ENCODE measurements at regions not wholly inside any gene's neighbourhood (a gene's known extent, or its start where the extent isn't known, plus 50 kb on each side); places are given as distances from the start of the nearest gene placed in this dataset.

GRCh38 chr6:88529726-88530125 is 363.6 kb upstream of the CNR1 start:
- no peak overlapping the region for H2BK15ac ChIP-seq (ENCODE audit: low read length)
- H3K27ac ChIP-seq (replicated peaks; ENCODE audit: low read length), result no peak overlapping the region
- no peak overlapping the region for H4K91ac ChIP-seq (ENCODE audit: low read depth, low read length, poor library complexity)
- H2BK120ac ChIP-seq (ENCODE audit: low read depth, low read length), result no peak overlapping the region
- H2BK12ac ChIP-seq (ENCODE audit: low read length), result no peak overlapping the region
- no peak overlapping the region for H3K14ac ChIP-seq (ENCODE audit: low read length)
- H3K23ac ChIP-seq (ENCODE audit: low read depth, low read length, poor library complexity), result no peak overlapping the region
- H3K36me3 ChIP-seq (replicated peaks in 1 of 2; ENCODE audit: control insufficient read depth in 2 of 2, insufficient read depth in 2 of 2, low read length in 2 of 2), result no peaks in the 10 kb centered on the region
- H3K79me1 ChIP-seq (ENCODE audit: low read depth, low read length), result no peaks in the 10 kb centered on the region
- no peak overlapping the region for H2AK5ac ChIP-seq (ENCODE audit: low read depth, low read length)
- H3K4me2 ChIP-seq (ENCODE audit: insufficient read depth, low read length, poor library complexity, severe bottlenecking), result no peak overlapping the region
- H3K9ac ChIP-seq (ENCODE audit: low read depth, low read length, poor library complexity), result no peak overlapping the region
- no peaks in the 10 kb centered on the region for H3K27me3 ChIP-seq (ENCODE audit: control insufficient read depth in 3 of 3, insufficient read depth in 3 of 3, low read depth in 1 of 3, low read length in 3 of 3)
- no peak for DNase-seq (ENCODE audit: low spot score)
- no peak overlapping the region for H3K4ac ChIP-seq (ENCODE audit: low read length)
- H4K8ac ChIP-seq (ENCODE audit: low read depth, low read length), result no peak overlapping the region
- H3K9me3 ChIP-seq (replicated peaks in 1 of 2; ENCODE audit: control insufficient read depth in 2 of 2, insufficient read depth in 1 of 2, low read depth in 1 of 2, low read length in 2 of 2), result peaks cover 0 to 1% of the 10 kb centered on the region in 2 donors
- no peak overlapping the region for H2AFZ ChIP-seq (ENCODE audit: low read length)
- no CpG with 5 or more reads among the region's 4 CpGs for WGBS, 2 donors (ENCODE audit: extremely low coverage in 2 of 2, insufficient read length in 2 of 2, insufficient replicate concordance in 1 of 2)
- H3K4me1 ChIP-seq (ENCODE audit: control insufficient read depth in 2 of 2, insufficient read depth in 1 of 2, low read depth in 1 of 2, low read length in 2 of 2), result no peaks in the 10 kb centered on the region
- H3K4me3 ChIP-seq (ENCODE audit: low read length in 2 of 2), result no peak overlapping the region
- no peak overlapping the region for H3K18ac ChIP-seq (ENCODE audit: low read length)
- no peak overlapping the region for H2BK5ac ChIP-seq (ENCODE audit: low read length)

GRCh38 chr6:88520445-88520844 is 354.3 kb upstream of the CNR1 start:
- H3K4me1 ChIP-seq (ENCODE audit: control insufficient read depth in 2 of 2, insufficient read depth in 1 of 2, low read depth in 1 of 2, low read length in 2 of 2), result no peaks in the 10 kb centered on the region
- no peak overlapping the region for H2AK5ac ChIP-seq (ENCODE audit: low read depth, low read length)
- H3K9ac ChIP-seq (ENCODE audit: low read depth, low read length, poor library complexity), result no peak overlapping the region
- H2BK15ac ChIP-seq (ENCODE audit: low read length), result no peak overlapping the region
- no peak overlapping the region for H3K27ac ChIP-seq (replicated peaks; ENCODE audit: low read length)
- no peak overlapping the region for H3K4me3 ChIP-seq (ENCODE audit: low read length in 2 of 2)
- H3K4ac ChIP-seq (ENCODE audit: low read length), result no peak overlapping the region
- no peaks in the 10 kb centered on the region for H3K27me3 ChIP-seq (ENCODE audit: control insufficient read depth in 3 of 3, insufficient read depth in 3 of 3, low read depth in 1 of 3, low read length in 3 of 3)
- H3K36me3 ChIP-seq (replicated peaks in 1 of 2; ENCODE audit: control insufficient read depth in 2 of 2, insufficient read depth in 2 of 2, low read length in 2 of 2), result no peaks in the 10 kb centered on the region
- DNase-seq (ENCODE audit: low spot score), result no peak
- H2BK120ac ChIP-seq (ENCODE audit: low read depth, low read length), result no peak overlapping the region
- H2BK12ac ChIP-seq (ENCODE audit: low read length), result no peak overlapping the region
- H4K8ac ChIP-seq (ENCODE audit: low read depth, low read length), result no peak overlapping the region
- no CpG with 5 or more reads among the region's 7 CpGs for WGBS, 2 donors (ENCODE audit: extremely low coverage in 2 of 2, insufficient read length in 2 of 2, insufficient replicate concordance in 1 of 2)
- no peak overlapping the region for H3K14ac ChIP-seq (ENCODE audit: low read length)
- H3K79me1 ChIP-seq (ENCODE audit: low read depth, low read length), result no peaks in the 10 kb centered on the region
- peaks cover 0 to 2% of the 10 kb centered on the region in 2 donors for H3K9me3 ChIP-seq (replicated peaks in 1 of 2; ENCODE audit: control insufficient read depth in 2 of 2, insufficient read depth in 1 of 2, low read depth in 1 of 2, low read length in 2 of 2)
- no peak overlapping the region for H3K23ac ChIP-seq (ENCODE audit: low read depth, low read length, poor library complexity)
- no peak overlapping the region for H2AFZ ChIP-seq (ENCODE audit: low read length)
- H4K91ac ChIP-seq (ENCODE audit: low read depth, low read length, poor library complexity), result no peak overlapping the region
- H3K18ac ChIP-seq (ENCODE audit: low read length), result no peak overlapping the region
- H2BK5ac ChIP-seq (ENCODE audit: low read length), result no peak overlapping the region
- no peak overlapping the region for H3K4me2 ChIP-seq (ENCODE audit: insufficient read depth, low read length, poor library complexity, severe bottlenecking)

GRCh38 chr6:88520017-88520338 is 353.8 kb upstream of the CNR1 start:
- H3K23ac ChIP-seq (ENCODE audit: low read depth, low read length, poor library complexity), result no peak overlapping the region
- H2BK12ac ChIP-seq (ENCODE audit: low read length), result no peak overlapping the region
- H4K91ac ChIP-seq (ENCODE audit: low read depth, low read length, poor library complexity), result no peak overlapping the region
- no peaks in the 10 kb centered on the region for H3K79me1 ChIP-seq (ENCODE audit: low read depth, low read length)
- no peak overlapping the region for H2AFZ ChIP-seq (ENCODE audit: low read length)
- H2AK5ac ChIP-seq (ENCODE audit: low read depth, low read length), result no peak overlapping the region
- H4K8ac ChIP-seq (ENCODE audit: low read depth, low read length), result no peak overlapping the region
- no peak overlapping the region for H3K18ac ChIP-seq (ENCODE audit: low read length)
- H3K4me1 ChIP-seq (ENCODE audit: control insufficient read depth in 2 of 2, insufficient read depth in 1 of 2, low read depth in 1 of 2, low read length in 2 of 2), result no peaks in the 10 kb centered on the region
- H3K4ac ChIP-seq (ENCODE audit: low read length), result no peak overlapping the region
- H3K27me3 ChIP-seq (ENCODE audit: control insufficient read depth in 3 of 3, insufficient read depth in 3 of 3, low read depth in 1 of 3, low read length in 3 of 3), result no peaks in the 10 kb centered on the region
- H2BK120ac ChIP-seq (ENCODE audit: low read depth, low read length), result no peak overlapping the region
- H3K4me2 ChIP-seq (ENCODE audit: insufficient read depth, low read length, poor library complexity, severe bottlenecking), result no peak overlapping the region
- no peaks in the 10 kb centered on the region for H3K36me3 ChIP-seq (replicated peaks in 1 of 2; ENCODE audit: control insufficient read depth in 2 of 2, insufficient read depth in 2 of 2, low read length in 2 of 2)
- no peak overlapping the region for H3K4me3 ChIP-seq (ENCODE audit: low read length in 2 of 2)
- H3K9ac ChIP-seq (ENCODE audit: low read depth, low read length, poor library complexity), result no peak overlapping the region
- H3K9me3 ChIP-seq (replicated peaks in 1 of 2; ENCODE audit: control insufficient read depth in 2 of 2, insufficient read depth in 1 of 2, low read depth in 1 of 2, low read length in 2 of 2), result peaks cover 0 to 2% of the 10 kb centered on the region in 2 donors
- no peak for DNase-seq (ENCODE audit: low spot score)
- H3K14ac ChIP-seq (ENCODE audit: low read length), result no peak overlapping the region
- H2BK5ac ChIP-seq (ENCODE audit: low read length), result no peak overlapping the region
- no peak overlapping the region for H3K27ac ChIP-seq (replicated peaks; ENCODE audit: low read length)
- H2BK15ac ChIP-seq (ENCODE audit: low read length), result no peak overlapping the region

- H2BK15ac ChIP-seq (ENCODE audit: low read length), result no peak overlapping the region
- H2AK5ac ChIP-seq (ENCODE audit: low read depth, low read length), result no peak overlapping the region
- H4K8ac ChIP-seq (ENCODE audit: low read depth, low read length), result no peak overlapping the region
- no peaks in the 10 kb centered on the region for H3K79me1 ChIP-seq (ENCODE audit: low read depth, low read length)
- H3K9me3 ChIP-seq (replicated peaks in 1 of 2; ENCODE audit: control insufficient read depth in 2 of 2, insufficient read depth in 1 of 2, low read depth in 1 of 2, low read length in 2 of 2), result peaks cover 0 to 2% of the 10 kb centered on the region in 2 donors
- H3K9ac ChIP-seq (ENCODE audit: low read depth, low read length, poor library complexity), result no peak overlapping the region
- H3K4me1 ChIP-seq (ENCODE audit: control insufficient read depth in 2 of 2, insufficient read depth in 1 of 2, low read depth in 1 of 2, low read length in 2 of 2), result no peaks in the 10 kb centered on the region
- H2BK120ac ChIP-seq (ENCODE audit: low read depth, low read length), result no peak overlapping the region
- no peak overlapping the region for H2AFZ ChIP-seq (ENCODE audit: low read length)
- H3K27ac ChIP-seq (replicated peaks; ENCODE audit: low read length), result no peak overlapping the region
- no peak overlapping the region for H3K14ac ChIP-seq (ENCODE audit: low read length)
- no peak overlapping the region for H3K4me2 ChIP-seq (ENCODE audit: insufficient read depth, low read length, poor library complexity, severe bottlenecking)
- no peak overlapping the region for H2BK12ac ChIP-seq (ENCODE audit: low read length)
- no peak overlapping the region for H3K23ac ChIP-seq (ENCODE audit: low read depth, low read length, poor library complexity)
- H2BK5ac ChIP-seq (ENCODE audit: low read length), result no peak overlapping the region
- no CpG with 5 or more reads among the region's 10 CpGs for WGBS, 2 donors (ENCODE audit: extremely low coverage in 2 of 2, insufficient read length in 2 of 2, insufficient replicate concordance in 1 of 2)
- H3K36me3 ChIP-seq (replicated peaks in 1 of 2; ENCODE audit: control insufficient read depth in 2 of 2, insufficient read depth in 2 of 2, low read length in 2 of 2), result no peaks in the 10 kb centered on the region
- DNase-seq (ENCODE audit: low spot score), result no peak
- no peak overlapping the region for H3K4ac ChIP-seq (ENCODE audit: low read length)
- H4K91ac ChIP-seq (ENCODE audit: low read depth, low read length, poor library complexity), result no peak overlapping the region
- no peaks in the 10 kb centered on the region for H3K27me3 ChIP-seq (ENCODE audit: control insufficient read depth in 3 of 3, insufficient read depth in 3 of 3, low read depth in 1 of 3, low read length in 3 of 3)
- H3K18ac ChIP-seq (ENCODE audit: low read length), result no peak overlapping the region
- no peak overlapping the region for H3K4me3 ChIP-seq (ENCODE audit: low read length in 2 of 2)
Observed at GRCh38 chr6:88519301-88520016, 353.3 kb upstream of the CNR1 start.
